Mucosa of gallbladder (tissue), 1 donor: ENCODE measurements at regions not wholly inside any gene's neighbourhood (a gene's known extent, or its start where the extent isn't known, plus 50 kb on each side); places are given as distances from the start of the nearest gene placed in this dataset.
A peak's percentile ranks its signal among the peaks of the same experiment; 100 is the strongest.
"Not testable (repeated sequence)": the region's sequence is repeated elsewhere in the genome, so short reads cannot be mapped to it uniquely, and the experiment has no call there.

Experiments used
- DNase-seq: peaks from one replicate; pipeline ENCODE4 v3.0.0-alpha.2; 2020; ENCODE audit warnings: low spot score
- donor health status: DM: no; HTN: no; CAD: no.

DNA sequence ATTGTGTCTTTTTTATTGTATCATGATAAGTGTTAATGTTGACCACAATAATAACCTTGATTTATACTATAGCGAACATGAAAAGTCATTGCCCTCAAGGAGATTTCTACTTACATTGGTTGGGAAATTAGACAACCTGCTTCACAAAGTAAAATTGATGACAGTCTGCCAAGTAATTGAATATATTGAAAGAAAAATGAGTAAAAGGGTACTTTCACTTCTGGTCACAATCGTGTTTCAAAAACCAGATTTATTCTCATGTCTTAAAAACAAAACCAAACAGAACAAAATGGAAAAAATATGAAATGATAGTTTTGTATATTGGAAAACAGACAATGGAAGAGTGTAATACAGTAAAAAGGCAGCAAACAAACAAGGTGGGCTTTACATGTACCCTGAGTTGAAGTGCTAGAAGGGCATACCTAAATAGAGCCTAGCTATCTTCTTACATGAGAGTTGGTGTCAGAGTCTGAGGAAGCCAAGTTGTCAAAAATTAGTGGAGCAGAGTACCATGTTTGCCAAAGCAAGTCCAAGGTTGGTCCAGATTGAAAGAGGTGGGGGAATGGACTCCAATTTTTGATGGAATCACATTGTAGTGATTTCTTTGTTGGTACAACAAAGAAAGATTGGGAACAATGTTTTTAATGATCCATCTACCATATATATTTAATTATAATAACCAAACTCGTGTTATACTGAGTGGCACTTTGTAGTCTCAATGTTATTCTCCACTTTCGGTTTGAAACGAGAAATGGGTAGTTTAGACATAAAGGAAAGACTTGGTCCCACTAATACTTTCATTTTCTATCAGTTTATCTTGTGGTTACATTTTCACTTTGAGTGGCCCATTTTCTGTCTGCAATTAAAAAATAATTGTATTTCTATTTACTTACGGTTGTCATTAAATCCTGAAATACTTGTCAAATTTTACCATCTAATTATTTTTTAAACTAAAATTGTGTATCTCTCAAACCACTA, 775.6 kb downstream of the STIM2 start:
- DNase-seq = no peak

DNA sequence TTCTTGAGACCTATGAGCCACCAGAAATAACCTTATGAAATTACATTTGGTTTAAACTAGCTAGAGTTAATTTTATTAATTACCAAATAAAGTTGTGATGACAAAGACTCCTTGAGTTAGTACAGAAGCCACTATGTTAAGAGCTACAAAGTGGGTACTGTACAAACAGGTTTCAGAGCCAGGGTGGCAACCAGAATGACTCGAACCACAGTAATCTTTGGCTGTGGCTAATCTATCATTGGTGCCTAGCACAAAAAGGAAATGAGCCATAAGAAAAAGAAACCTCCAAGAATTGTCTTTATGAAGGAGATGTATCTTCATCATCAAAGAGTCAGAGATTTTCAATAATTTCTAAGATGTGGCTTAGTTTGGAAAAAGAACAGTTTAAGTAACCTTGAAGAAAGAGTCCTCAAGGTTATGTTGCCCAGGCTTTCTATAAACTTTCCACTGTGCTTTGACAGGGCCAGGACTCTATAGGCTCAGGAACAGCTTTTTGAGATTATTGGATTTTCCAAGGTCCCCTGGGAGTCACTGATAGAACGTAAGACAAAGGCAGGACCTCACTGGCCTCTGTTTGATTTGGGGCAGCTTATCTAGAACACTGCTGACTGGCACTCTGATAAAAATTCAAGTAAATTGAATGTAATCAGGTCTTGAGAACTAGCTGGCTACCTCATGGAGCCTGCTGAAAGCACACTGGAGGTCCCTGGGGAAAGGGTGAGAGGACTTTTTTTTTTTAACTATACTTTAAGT, 777.7 kb downstream of the STIM2 start:
- no peak for DNase-seq

DNA sequence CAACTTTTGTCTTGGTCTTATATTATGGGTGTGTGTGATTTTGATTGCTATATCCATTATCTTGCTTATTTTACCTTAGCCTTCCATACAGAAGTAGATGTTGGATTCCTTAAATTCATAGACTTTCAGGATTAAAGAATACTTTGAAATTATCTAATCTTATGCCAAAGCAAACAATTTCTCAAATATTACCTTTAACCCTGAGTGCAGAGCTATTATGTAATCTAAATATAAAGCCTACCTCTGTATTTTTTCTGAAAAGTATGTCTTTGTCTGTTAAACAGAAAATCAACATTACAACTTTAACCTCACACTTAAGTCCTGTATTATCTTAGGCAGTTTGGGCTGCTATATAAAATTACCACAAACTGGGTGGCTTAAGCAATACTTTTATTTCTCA, 782.5 kb downstream of the STIM2 start:
- DNase-seq = no peak

DNA sequence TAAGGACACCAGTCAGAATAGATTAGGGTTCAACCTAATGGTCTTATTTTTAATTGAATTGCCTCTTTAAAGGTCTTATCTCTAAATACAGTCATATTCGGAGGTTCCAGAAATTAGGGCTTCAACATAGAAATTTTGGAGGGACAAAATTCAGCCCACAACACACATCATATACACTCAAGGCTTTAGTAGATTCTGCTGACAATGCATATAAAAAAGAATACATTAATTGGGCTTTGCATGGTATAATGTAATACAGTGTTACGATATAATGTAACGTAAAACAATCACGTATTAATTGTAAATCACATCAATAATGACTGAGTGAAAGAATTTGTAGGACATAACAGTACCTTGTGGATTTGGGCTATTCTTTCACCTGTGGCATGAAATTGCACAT, 787.8 kb downstream of the STIM2 start:
- DNase-seq = no peak

DNA sequence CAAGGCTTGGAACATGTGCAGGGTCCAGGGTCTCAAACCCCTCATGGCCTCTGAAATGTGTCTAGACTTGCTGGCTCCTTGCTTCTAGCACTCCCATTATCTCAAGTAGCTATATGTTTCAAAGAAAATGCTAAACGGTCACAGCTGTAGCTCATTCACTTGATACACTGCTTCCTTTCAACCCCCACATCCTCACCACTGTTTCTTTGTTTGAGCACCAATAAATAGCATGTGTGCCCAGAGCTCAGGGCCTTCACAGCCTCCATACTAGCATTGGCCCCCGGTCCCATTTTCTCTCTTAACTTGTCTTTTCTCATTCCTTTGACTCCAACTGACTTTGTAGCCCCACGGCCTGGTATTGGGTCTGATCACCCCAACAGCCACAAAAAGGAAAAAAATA, 801.8 kb downstream of the STIM2 start:
- no peak for DNase-seq

DNA sequence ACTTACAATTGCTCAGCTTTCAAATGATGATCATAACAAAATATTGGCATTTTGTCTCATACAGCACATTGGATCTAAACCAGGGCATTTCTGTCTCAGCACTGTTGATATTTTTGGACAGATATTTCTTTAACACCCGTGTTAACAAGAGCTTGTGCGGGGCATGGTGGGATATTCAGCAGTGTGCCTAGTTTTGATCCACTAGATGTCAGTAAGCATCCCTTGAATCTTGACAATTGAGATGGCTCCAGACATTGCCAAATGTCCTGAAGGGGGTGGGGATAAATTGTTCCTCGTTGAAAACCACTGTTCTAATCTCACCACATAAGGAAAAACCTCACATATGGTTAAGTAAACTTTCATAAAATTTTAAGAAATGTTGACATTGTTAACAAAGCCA, 806.3 kb downstream of the STIM2 start:
- no peak for DNase-seq

DNA sequence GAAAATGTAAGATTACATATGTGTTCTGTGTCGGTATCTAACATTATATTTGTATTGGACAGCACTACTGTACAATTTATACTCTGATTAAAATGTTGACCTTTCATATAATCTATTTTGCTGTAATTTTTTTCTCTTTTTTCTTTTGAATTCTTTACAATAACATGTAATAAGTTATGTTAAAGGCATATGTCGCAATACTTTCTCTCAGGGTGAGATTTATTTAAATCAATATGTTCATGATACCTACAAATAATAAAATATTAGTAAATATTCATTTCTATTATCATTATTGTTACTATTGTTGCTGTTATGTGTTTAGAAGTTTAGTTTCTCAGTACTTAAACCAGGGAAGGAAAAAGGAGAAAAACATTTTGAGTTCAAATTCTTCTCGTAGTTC, 807.4 kb downstream of the STIM2 start:
- no peak for DNase-seq

DNA sequence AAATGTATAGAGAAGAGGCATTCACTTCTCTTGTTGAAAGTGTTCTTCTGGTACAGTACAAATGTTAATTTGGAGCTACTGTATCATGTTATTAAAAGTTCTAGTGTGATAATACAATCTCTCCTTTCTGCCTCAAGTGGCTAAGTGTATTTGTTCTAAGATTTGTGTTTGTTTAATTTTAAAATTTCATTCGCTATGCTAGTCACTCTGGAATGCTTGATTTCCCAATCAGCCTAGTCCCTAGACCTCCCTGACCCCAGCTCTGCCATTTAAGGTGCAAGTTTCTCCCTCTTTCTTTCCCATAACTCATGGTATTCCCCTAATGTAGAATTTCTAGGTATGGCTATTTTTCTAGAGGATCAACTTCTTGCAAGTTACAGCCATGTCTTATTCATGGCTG, 817.4 kb downstream of the STIM2 start:
- DNase-seq = no peak

DNA sequence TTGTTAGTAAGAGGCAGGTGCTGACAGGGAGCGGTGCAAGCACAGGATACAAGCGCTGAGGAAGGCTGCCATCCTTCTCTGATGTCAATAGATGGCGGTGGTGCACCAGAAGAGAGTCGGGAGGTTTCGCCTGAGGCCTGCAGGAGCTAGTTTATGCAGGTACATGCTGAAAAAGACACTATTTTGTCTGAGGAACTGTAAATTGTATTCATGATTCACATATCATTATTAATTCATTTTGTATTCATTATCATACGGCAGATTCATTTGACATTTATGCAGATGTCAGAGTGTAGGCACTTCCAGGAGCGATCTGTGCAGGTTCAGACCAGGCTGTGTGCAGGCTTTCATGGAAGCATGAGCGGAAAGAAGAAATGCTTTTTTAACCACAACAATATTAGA, 824.0 kb downstream of the STIM2 start:
- peak; percentile 19 for DNase-seq

DNA sequence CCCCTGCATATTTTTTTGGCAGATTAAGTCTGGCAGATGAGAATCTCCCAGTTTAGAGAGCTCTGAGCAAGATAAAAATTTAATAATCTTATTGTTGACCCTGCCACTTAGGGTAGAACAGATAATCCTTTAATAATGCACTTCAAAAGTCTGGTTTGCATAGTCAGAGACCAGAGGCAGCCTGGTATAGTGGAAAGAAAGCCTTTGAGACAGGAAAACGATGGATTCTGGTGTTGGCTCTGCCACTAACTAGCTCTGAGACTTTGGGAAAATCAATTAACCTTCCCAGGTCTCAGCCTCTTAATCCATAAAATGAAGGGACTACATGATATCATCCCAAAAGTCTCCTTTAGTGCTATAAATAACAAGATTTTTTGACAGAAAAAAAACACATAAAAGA, 824.5 kb downstream of the STIM2 start:
- no peak for DNase-seq

DNA sequence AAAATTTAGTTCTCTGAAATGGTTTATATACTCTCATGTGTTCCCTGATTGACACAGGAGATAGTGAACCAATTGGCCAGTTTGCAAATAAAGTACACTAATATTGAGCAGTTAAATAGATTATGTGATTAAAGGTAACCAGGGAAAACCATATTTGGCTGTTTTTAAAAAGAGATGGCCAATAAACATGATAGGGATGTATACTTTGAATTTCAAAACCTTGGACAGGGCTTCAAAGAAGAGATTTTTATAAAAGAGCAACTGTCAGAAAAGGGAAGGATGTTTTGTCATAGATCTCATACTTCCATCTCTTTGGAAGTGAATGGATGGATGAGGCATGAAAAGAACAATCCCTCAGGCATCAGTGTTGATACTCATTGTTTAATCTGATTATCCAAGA, 825.3 kb downstream of the STIM2 start:
- DNase-seq = no peak

DNA sequence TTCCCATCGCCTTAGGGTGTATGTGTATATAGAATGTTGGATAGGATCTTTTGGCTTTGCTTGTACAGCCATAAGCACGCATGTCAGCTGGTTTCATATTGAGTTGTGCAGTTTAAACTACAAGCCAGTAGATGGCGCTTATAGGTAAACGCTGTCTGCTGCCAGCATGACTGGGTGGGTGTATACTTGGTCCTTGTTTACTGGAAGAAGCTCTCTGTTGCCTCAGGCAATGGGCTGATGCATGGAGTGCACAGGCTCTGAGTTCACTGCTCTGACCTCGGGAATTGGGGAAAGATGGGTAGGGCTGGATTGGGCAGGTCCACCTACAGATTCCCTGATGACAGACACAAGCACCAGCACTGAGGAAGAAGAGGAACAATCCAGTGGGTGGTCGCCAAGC, 831.5 kb downstream of the STIM2 start:
- no peak for DNase-seq

DNA sequence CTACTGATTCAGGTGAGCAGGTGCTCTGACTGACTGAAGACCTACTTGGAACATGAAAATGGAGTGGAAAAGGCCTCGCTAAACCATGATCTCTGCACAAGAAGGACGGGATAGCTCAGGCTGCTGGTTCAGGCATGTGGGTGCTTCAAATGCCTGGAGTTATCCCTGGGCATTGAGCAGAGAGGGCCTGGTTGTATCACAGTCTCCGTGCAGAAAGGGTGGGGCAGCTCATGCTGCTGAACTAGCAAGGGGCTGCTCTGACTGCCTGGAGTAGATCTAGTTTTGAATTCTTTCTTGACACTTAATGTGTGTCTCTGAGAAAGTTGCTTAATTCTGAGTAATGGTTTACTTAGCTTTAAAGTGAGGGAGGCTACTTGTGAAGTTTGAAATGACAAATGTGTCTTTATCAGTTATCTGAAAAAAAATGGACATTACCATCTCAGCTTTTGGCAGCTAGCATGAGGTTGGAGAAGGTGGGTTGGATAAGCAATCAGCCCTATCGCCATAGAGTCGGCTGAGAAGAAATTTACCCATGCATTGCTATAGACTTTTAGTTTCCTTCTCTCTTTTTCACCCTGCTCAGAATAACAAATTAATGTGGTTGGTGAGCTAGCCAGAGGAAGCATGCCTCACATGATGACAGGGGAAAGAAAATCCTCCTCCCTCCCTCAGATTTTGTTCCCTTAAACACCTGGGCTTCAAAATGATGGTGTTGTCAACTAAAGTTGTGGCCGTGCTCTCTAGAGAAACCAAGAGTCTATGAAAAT, 832.4 kb downstream of the STIM2 start:
- DNase-seq = no peak

DNA sequence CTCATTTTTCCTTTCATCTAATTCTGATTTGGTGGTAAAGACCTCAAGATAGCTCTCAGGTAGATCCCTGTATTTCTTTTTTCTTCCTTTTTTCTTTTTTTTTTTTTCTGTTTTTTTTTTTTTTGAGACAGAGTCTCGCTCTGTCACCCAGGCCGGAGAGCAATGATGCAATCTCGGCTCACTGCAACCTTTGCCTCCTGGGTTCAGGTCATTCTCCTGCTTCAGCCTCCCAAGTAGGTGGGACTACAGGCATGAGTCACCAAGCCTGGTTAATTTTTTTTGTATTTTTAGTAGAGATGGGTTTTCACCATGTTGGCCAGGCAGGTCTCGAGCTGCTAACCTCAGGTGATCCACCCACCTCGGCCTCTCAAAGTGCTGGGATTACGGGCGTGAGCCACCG, 835.6 kb downstream of the STIM2 start:
- DNase-seq = not testable (repeated sequence)

DNA sequence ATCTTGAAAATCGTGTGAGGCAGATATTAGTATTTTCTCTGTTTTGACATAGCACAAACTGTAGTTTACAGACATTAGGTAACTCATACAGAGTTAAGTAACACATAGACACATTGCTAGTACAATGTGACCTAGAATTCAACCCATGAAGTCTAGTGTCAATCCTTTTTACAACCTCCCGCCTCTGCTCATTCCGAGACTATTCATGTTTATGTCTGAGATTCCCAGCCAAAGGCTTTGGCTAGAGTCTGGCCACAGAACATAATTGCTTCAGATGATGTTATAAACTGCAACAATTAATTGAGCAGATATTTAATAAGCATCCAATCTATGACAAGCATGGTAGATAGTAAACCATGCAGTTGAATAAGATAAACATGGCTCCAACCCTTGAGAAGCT, 841.0 kb downstream of the STIM2 start:
- no peak for DNase-seq

DNA sequence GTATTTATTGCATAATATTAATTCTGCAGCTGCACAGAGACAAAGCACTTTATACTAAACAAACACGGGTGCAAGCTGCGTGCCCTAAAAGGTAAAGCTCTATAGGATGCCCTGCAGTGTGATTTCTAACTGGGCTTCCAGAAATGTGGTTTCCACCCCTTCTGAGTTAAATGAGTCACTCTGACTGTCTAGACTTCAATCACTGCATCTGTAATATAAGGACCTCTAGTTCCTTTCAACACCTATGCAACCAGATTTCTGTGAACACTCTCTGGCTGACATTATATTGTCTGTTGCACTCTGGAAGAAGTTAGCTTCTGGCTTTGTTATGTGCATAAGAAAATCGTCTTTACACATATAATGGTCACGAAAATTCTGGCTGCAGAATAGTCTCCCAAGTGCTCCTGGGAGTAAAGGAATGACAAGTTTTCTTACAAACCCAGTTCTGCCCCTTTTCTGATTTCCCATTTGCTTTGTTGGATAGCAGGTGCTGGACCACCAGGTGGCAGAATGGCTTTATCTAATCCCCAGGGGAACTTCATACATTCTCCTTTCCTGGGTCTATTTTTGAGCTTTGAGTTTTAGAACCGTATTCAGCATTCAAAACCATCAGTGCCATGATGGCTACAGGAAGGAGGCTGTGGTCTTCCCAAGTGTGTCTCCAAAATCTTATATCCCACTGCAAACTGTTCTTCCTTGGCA, 842.2 kb downstream of the STIM2 start:
- no peak for DNase-seq

DNA sequence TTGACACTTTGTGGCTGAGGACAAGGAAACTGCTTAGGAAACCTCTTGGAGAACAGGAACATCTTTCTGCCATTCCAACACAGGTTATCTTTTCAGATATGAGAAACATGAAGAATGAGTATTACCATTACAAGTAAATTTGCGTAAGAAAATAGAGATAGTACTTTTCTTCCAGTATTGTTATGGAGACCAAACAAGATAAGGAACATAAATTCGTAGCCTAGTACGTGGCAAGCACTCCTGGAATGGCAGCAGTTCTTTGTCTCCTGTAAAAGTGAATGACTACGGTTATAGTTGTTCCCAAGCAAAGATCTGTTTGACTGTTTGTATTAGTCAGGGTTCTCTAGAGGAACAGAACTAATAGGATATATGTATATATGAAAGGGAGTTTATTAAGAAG, 843.1 kb downstream of the STIM2 start:
- DNase-seq = no peak

DNA sequence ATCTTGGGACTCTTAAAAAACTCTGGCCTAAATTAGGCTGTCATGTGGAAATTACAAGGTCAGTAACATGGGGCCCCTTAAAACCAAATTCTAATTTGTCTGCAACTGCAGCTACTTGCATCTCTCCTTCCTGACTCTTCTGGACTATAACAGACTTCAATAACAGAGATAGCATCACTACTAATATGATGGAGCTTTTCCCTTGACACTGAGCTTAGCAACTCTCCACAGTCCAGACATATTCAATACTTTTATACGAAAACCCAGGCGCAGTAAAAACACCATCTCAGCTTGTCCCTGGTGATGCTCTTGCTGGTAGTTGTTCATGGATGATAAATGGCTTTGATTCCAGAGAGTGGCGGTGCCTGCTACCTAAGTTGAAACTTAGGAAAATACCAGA, 850.4 kb downstream of the STIM2 start:
- no peak for DNase-seq

DNA sequence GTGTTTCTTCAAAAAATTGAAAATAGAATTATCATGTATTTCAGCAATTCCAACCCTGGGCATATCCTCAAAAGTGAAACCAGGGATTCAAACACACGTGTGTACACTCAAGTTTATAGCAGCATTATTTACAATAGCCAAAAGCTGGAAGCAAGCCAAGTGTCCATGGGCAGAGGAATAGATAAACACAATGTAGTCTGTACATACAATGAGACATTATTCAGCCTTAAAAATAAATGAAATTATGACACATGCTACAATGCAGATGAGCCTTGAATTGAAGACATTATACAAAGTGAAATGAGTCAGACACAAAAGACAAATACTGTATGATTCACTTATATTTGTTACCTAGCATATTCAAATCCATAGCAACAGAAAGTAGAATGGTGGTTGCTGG, 853.4 kb downstream of the STIM2 start:
- no peak for DNase-seq

DNA sequence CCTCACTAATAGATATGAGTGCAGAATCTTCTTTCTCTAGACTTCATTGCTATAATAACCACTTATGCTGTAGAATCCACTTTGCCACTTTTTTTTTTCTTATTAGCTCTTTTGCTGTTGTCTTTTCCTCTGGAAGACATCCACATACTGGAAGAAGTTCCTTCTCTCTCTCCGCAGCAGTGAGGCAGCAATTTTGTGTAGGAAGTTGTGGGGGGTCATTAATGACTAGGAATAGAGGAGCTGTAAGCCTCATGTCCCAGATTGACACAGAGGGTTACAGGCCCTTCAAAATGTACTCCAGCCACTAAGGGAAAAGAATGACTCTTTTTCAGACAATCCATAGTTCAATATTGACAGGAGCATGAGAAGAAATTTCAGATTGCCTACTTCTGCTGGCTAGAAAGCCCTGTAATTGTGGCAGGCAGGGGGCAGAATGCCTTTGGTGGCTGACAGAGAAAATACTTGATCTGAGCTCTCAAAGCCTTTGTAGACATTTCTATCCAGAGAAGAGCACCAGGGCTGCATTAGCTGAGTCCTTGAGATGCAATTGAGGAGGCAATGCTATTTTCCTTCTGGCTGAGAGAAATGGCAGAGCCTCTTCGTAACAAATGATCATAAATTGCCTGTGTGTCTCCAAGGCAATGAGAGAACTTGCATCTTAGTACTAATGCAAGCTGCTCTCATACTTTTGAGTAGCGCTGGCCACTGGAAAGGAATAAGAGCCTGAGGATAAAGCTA, 856.2 kb downstream of the STIM2 start:
- no peak for DNase-seq

DNA sequence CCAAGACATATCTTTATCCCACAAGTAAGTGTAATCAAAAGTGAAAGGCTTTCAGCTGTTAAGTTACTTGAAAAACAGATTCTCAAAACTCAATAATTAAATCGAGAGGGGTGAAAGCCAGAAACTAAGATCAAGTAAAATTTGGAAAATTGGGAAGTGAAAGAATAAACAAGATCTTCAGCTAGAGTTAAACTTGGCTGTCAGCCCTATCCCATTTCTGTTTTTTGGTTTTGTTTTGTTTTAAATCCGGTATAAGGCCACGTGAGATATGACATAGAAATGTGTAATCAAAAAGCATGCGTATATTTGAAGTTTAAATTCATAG, 856.8 kb downstream of the STIM2 start:
- no peak for DNase-seq
